Adrenal gland (tissue), 9 donors: ENCODE measurements at regions not wholly inside any gene's neighbourhood (a gene's known extent, or its start where the extent isn't known, plus 50 kb on each side); places are given as distances from the start of the nearest gene placed in this dataset.

Experiments used
- DNase-seq, 7 donors: peaks; one replicate each; pipeline ENCODE4 v3.0.0-alpha.2; 2019 to 2020
- H3K27ac ChIP-seq, 5 donors: fragments of 200-600 bp; sonication (generic) in 4 of 5; 1 replicate in 3 of 5; 2 replicates in 2 of 5; pipeline versions ENCODE4 v1.5.1 to v1.8.0; 2016 to 2020; ENCODE audit warnings: mild to moderate bottlenecking in 1 of 5
- H3K27me3 ChIP-seq: fragments of 200-600 bp; 2 replicates; pipeline ENCODE4 v1.8.0; 2021
- H3K36me3 ChIP-seq, 2 donors: fragments of 200-600 bp; replicated peaks in 1 of 2; 1 replicate in 1 of 2; 2 replicates in 1 of 2; pipeline versions ENCODE4 v1.5.1 to v1.8.0; 2018 to 2022
- H3K4me1 ChIP-seq, 2 donors: fragments of 200-600 bp; replicated peaks in 1 of 2; 1 replicate in 1 of 2; 2 replicates in 1 of 2; pipeline versions ENCODE4 v1.5.1 to v1.8.0; 2018 to 2021
- H3K4me3 ChIP-seq, 4 donors: fragments of 200-600 bp; sonication (generic) in 3 of 4; one replicate each; pipeline ENCODE4 v1.5.1; 2016 to 2018
- H3K9me3 ChIP-seq, 3 donors: fragments of 200-600 bp; sonication (generic) in 1 of 3; replicated peaks in 1 of 3; 1 replicate in 2 of 3; 2 replicates in 1 of 3; pipeline versions ENCODE4 v1.5.1 to v1.8.0; 2016 to 2021
- CTCF ChIP-seq, 6 experiments: fragments of 450-650 bp in 4 of 6; fragments of 200-600 bp in 2 of 6; sonication (generic) in 1 of 6; IDR thresholded peaks; 1 replicate in 5 of 6; 2 replicates in 1 of 6; pipeline versions ENCODE4 v1.5.1 to v1.8.0; 2016 to 2021; ENCODE audit warnings: antibody characterized with exemption in 6 of 6, mild to moderate bottlenecking in 2 of 6, moderate library complexity in 1 of 6
- POLR2A ChIP-seq, 2 donors: fragments of 450-650 bp; IDR thresholded peaks; one replicate each; pipeline ENCODE4 v1.6.1; 2017; ENCODE audit warnings: antibody characterized with exemption in 2 of 2, mild to moderate bottlenecking in 2 of 2, moderate library complexity in 1 of 2
- WGBS, 4 donors: extraction: QIAGEN DNeasy Blood & Tissue Kit in 2 of 4; methylation state at CpG; one replicate each; pipeline versions ENCODE4 v1.1.5 to v1.1.7; 2013 to 2017; 5-methylcytosine and 5-hydroxymethylcytosine counted together
- intact Hi-C, 2 donors: fragments of 100-400 bp; cut with DNase I; formaldehyde crosslinking; loops; one replicate each; pipeline versions ENCODE4 v1.14.1 to v1.15.0; 2022 to 2023
- donor health status: healthy with polysubstance abuse.
- donor health status: Bipolar disorder and iron deficiency.
- donor health status: DM: yes; HTN: yes; CAD: no.
- donor health status: DM: no; HTN: no; CAD: no.
- donor health status: DM: no; HTN: no; CAD: no.

DNA sequence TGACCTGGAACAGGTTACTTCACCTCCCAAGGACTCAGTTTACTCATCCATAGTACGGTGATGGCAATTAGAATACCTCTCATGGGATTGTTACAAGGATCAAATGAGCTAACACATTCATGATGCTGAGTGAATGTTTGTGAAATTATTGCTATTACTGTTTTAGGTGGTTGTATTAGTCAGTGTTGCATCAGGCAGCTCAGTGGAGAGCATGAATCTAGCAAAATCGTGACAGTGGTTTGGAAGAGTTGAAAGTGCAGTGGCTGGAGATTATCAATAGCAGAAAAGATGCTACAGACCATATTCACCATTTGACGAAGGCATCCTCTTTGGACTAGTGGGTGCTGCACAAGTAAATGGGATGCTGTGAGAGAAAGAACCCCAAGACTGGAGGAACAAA, 50.4 kb upstream of the CTNNBL1 start:
- Histone ChIP-seq H3K9me3 (no peaks in the 10 kb centered on the region), H3K27ac (no peak overlapping the region), H3K36me3 (no peaks in the 10 kb centered on the region), H3K4me3 (no peak overlapping the region), H3K27me3 (no peaks in the 10 kb centered on the region), H3K4me1 (no peaks in the 10 kb centered on the region)
- TF ChIP-seq POLR2A (IDR thresholded peaks at IDR 0.05), result no peak
- TF ChIP-seq CTCF (IDR thresholded peaks at IDR 0.05), result no peak
- intact Hi-C loops, result no loop called here
- DNase-seq, result no peak
- 66 to 76% (median 71%) methylated on average over 3 of the region's 3 CpGs for WGBS, 4 donors

DNA sequence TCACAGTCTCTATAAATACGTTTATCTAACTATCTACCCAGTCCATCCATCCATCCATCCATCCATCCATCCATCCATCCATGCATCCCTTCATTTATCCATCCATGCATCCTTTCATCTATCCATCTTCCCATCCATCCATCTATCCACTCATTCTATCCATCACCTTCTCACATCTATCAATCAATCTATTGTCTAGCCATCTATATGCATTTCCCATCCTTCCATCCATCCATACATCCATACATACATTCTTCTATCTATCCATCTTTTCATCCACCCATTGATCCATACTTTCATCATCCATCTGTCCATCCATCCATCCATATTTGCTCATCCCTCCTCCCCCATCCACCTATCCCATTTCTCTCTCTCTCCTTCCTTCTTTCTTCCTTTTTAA, 51.6 kb upstream of the CTNNBL1 start:
- TF ChIP-seq CTCF (IDR thresholded peaks at IDR 0.05) (no peak), POLR2A (IDR thresholded peaks at IDR 0.05) (no peak)
- WGBS, 4 donors, result 59 to 72% (median 62%) methylated on average over 1 of the region's 1 CpG
- Histone ChIP-seq H3K9me3 (no peaks in the 10 kb centered on the region), H3K4me3 (no peak overlapping the region), H3K4me1 (no peaks in the 10 kb centered on the region), H3K27ac (no peak overlapping the region), H3K36me3 (no peaks in the 10 kb centered on the region), H3K27me3 (no peaks in the 10 kb centered on the region)
- intact Hi-C loops, result no loop called here
- no peak for DNase-seq

DNA sequence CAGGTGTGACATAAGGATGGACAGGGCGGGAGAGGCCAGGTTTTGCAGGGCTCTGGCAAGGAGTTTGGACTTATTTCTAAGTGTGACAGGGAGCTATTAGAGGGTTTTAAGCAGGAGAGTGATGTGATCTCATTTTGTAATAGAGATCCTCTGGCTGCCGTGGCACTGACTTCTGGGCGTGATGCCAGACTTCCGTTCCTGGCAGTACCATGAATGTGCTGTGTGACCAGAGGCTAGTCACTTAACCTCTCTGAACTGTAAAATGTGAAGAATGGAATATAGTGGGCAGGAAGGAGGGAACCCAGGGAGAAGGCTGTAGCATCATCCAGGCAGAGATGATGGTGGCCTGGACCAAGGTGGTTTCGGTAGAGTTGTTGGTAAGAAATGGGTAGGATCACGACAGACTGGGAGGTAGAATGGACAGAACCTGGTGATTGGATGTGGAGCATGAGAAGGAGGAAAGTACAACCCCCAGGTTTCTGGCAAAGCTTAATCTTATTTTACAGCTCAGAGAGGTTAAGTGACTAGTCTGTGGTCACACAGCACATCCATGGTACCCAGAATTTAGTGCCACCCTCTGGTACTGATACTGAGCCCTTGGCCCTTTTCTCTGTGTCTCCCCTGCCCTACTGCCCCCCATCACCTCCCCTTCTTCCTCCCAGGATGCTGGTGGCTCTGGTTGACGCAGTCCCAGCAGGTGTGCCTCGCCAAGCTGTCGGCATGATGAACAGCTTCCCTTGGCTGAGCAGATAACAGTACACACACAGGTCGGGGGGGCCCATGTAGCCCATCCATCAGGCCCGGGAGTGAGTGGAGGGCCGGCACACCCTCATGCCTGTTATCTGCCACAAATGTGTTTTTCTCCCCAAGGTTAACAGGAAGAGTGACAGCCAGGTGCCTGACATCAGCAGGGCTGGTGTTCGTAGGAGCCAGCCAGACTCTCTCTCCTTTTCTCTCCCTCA, 52.9 kb upstream of the CTNNBL1 start:
- Histone ChIP-seq H3K36me3 (no peaks in the 10 kb centered on the region), H3K27ac (no peak overlapping the region), H3K9me3 (no peaks in the 10 kb centered on the region), H3K4me3 (no peak overlapping the region), H3K4me1 (no peaks in the 10 kb centered on the region), H3K27me3 (no peaks in the 10 kb centered on the region)
- TF ChIP-seq CTCF (IDR thresholded peaks at IDR 0.05) (no peak), POLR2A (IDR thresholded peaks at IDR 0.05) (no peak)
- whole genome bisulfite sequencing, 4 donors, result 30 to 35% (median 32%) methylated on average over 9 to 13 of the region's 13 CpGs
- peak; percentile 26 to 66 (median 56) for DNase-seq
- intact Hi-C loops, result no loop called here

GRCh38 chr20:37638527-37638926, 55.3 kb upstream of the CTNNBL1 start:
- WGBS, 4 donors, result 70 to 84% (median 72%) methylated on average over 2 of the region's 2 CpGs
- Histone ChIP-seq H3K4me3 (no peak overlapping the region), H3K27ac (no peak overlapping the region), H3K36me3 (no peaks in the 10 kb centered on the region), H3K4me1 (no peaks in the 10 kb centered on the region), H3K9me3 (peaks cover 0 to 8% (median 0%) of the 10 kb centered on the region in 3 donors), H3K27me3 (no peaks in the 10 kb centered on the region)
- intact Hi-C loops, result no loop called here
- TF ChIP-seq POLR2A (IDR thresholded peaks at IDR 0.05), result no peak
- TF ChIP-seq CTCF (IDR thresholded peaks at IDR 0.05), result no peak
- no peak for DNase-seq
